ENCODE measurements at regions not wholly inside any gene's neighbourhood (a gene's known extent, or its start where the extent isn't known, plus 50 kb on each side); places are given as distances from the start of the nearest gene placed in this dataset.

GRCh38 chr4:163582703-163583102 is 88.2 kb downstream of the TMA16 start:
- DNase-seq: no peak

GRCh38 chr4:163587867-163588266 is 93.4 kb downstream of the TMA16 start:
- no peak for DNase-seq

- no peak for DNase-seq
Measured at GRCh38 chr4:163588532-163588931, 94.0 kb downstream of the TMA16 start.

- DNase-seq: no peak
Measured at GRCh38 chr4:163590103-163590502, 95.6 kb downstream of the TMA16 start.

- no peak for DNase-seq
Measured at GRCh38 chr4:163590619-163591264, 96.3 kb downstream of the TMA16 start.

GRCh38 chr4:163591614-163592020 is 97.1 kb downstream of the TMA16 start:
- no peak for DNase-seq

GRCh38 chr4:163592212-163592611 is 97.7 kb downstream of the TMA16 start:
- DNase-seq: no peak

GRCh38 chr4:163595580-163595979 is 101.1 kb downstream of the TMA16 start:
- DNase-seq: no peak

- DNase-seq: no peak
Measured at GRCh38 chr4:163598028-163598427, 103.5 kb downstream of the TMA16 start.

GRCh38 chr4:163598489-163598888 is 104.0 kb downstream of the TMA16 start:
- no peak for DNase-seq

- DNase-seq: no peak
Measured at GRCh38 chr4:163600727-163601126, 106.2 kb downstream of the TMA16 start.

- DNase-seq: no peak
Measured at GRCh38 chr4:163603257-163603656, 108.8 kb downstream of the TMA16 start.

- DNase-seq: no peak
Measured at GRCh38 chr4:163606896-163607691, 112.6 kb downstream of the TMA16 start.

GRCh38 chr4:163609019-163609418 is 114.5 kb downstream of the TMA16 start:
- DNase-seq: no peak

- DNase-seq: no peak
Measured at GRCh38 chr4:163610648-163611047, 116.2 kb downstream of the TMA16 start.

GRCh38 chr4:163611182-163611581 is 116.7 kb downstream of the TMA16 start:
- DNase-seq: no peak

- no peak for DNase-seq
Measured at GRCh38 chr4:163611784-163612445, 117.4 kb downstream of the TMA16 start.

GRCh38 chr4:163612762-163613161 is 118.3 kb downstream of the TMA16 start:
- DNase-seq: no peak

- DNase-seq: no peak
Measured at GRCh38 chr4:163613383-163613782, 118.9 kb downstream of the TMA16 start.

GRCh38 chr4:163614866-163615265 is 120.4 kb downstream of the TMA16 start:
- no peak for DNase-seq

GRCh38 chr4:163618845-163619244 is 124.4 kb downstream of the TMA16 start:
- no peak for DNase-seq

GRCh38 chr4:163620738-163621137 is 126.2 kb downstream of the TMA16 start:
- DNase-seq: no peak

- DNase-seq: no peak
Measured at GRCh38 chr4:163621821-163622220, 127.3 kb downstream of the TMA16 start.

Data from activated effector memory CD4-positive, alpha-beta T cell treated with anti-CD3 and anti-CD28 coated beads, Interleukin-2, amount 50 U/mL, for 16 hours (primary cell).